ENCODE measurements at regions not wholly inside any gene's neighbourhood (a gene's known extent, or its start where the extent isn't known, plus 50 kb on each side); places are given as distances from the start of the nearest gene placed in this dataset.

DNA sequence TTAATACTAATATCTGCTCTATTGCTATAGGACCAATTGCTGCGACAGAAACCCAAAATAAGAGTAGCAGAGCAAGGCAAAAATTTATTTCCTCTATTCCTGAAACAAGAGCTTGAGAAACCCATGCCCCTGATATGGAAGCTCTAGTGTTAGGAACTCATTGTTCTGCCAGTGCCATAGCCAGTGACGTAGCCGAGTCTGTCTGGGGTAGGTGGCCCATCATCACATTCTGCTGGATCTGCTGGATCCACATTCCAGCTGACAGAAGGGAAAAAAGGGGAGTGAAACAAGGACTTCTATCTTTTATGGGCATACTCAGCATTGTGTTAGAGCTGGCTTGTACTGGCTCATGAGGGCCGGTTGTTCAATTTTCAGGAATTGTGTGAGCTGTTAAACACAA, 248.9 kb upstream of the MON1B start:
- TF ChIP-seq, protein P1, sequence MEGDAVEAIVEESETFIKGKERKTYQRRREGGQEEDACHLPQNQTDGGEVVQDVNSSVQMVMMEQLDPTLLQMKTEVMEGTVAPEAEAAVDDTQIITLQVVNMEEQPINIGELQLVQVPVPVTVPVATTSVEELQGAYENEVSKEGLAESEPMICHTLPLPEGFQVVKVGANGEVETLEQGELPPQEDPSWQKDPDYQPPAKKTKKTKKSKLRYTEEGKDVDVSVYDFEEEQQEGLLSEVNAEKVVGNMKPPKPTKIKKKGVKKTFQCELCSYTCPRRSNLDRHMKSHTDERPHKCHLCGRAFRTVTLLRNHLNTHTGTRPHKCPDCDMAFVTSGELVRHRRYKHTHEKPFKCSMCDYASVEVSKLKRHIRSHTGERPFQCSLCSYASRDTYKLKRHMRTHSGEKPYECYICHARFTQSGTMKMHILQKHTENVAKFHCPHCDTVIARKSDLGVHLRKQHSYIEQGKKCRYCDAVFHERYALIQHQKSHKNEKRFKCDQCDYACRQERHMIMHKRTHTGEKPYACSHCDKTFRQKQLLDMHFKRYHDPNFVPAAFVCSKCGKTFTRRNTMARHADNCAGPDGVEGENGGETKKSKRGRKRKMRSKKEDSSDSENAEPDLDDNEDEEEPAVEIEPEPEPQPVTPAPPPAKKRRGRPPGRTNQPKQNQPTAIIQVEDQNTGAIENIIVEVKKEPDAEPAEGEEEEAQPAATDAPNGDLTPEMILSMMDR (IDR thresholded peaks at IDR 0.05), result no peak
- 91 to 97% methylated on average over 4 of the region's 4 CpGs for WGBS, 2 donors
- H3K27ac ChIP-seq, result no peak overlapping the region
- no peak overlapping the region for H3K4me3 ChIP-seq
- DNase-seq (no peak), ATAC-seq (no peak), FAIRE-seq (no peak)
- intact Hi-C loops (cut with DNase I), result no loop called here
- H3K9me3 ChIP-seq, result no peaks in the 10 kb centered on the region
- H3K27me3 ChIP-seq, result no peaks in the 10 kb centered on the region
- H3K4me1 ChIP-seq, result no peaks in the 10 kb centered on the region
- no peaks in the 10 kb centered on the region for H3K36me3 ChIP-seq

DNA sequence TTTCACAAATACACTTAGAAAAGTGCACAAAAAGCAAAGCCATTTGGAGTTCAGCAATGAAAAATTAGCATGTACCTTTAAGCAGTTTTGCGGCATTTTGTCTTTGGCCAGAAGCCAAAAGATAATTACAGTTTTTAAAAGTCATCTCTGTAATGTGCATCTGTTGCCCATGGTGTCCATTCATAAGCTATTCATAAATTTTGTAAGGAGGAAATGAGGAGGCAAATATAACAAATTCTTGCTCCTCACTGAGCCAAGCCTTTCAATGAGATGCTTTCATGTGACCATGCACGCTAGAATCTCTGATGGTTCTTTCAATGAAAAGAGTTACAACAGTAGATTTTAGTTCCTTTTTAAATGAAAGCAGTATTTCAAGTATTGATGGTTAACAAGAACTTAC, 247.1 kb upstream of the MON1B start:
- TF ChIP-seq, protein P1 (IDR thresholded peaks at IDR 0.05), result no peak
- 37 to 50% methylated on average over 2 of the region's 2 CpGs for WGBS, 2 donors

DNA sequence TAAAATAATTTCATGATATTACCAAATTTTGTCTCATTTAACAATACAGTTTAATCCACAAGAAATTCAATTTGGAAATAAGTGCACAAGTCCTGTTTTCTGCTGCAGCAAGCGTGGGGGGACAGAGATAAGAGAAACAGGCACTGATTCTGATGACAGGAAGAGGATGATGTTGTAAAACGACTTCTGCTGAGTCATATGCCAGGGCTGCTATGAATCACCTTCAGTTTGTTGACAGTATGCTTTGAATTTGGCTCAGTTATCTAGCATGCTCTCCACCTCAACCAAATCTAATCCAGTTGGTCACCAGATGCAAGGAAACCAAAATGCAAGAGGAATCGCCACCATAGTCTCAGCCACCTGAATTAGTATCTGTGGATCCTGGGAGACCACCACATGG, 244.1 kb upstream of the MON1B start:
- WGBS, 2 donors, result 44 to 45% methylated on average over 3 of the region's 3 CpGs
- ATAC-seq, result peak in 3 of 4 donors; percentile 66 to 74 (median 69)

More for the DNA sequence above, 247.1 kb upstream of the MON1B start:
- H3K36me3 ChIP-seq, result no peaks in the 10 kb centered on the region
- no peak overlapping the region for H3K27ac ChIP-seq
- intact Hi-C loops (cut with DNase I), result no loop called here
- no peaks in the 10 kb centered on the region for H3K4me1 ChIP-seq
- DNase-seq, result no peak
- ATAC-seq, result no peak
- H3K9me3 ChIP-seq, result no peaks in the 10 kb centered on the region
- H3K4me3 ChIP-seq, result no peak overlapping the region
- H3K27me3 ChIP-seq, result no peaks in the 10 kb centered on the region
- no peak for FAIRE-seq

DNA sequence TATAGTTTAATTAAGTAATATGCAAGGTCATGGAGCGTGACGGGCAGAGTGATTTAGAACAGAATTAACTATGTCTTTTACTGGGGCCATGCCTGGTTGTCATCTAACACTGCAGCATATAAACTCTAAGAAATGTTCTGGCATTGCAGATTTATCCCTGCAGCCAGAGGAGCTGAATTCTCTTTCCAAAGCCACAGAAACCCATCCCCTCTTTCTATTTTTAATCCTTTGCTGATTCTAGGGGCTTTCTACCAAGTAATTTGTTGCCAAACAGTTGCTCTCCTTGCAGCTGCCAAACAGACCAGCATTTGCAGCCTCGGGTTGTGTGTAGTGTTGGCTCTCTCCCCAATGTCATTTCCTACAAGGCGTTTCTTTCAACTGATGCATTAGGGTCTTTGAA, 243.2 kb upstream of the MON1B start:
- H3K4me3 ChIP-seq, result no peak overlapping the region
- H3K36me3 ChIP-seq, result no peaks in the 10 kb centered on the region
- no peaks in the 10 kb centered on the region for H3K4me1 ChIP-seq
- DNase-seq, result no peak
- H3K27me3 ChIP-seq, result no peaks in the 10 kb centered on the region
- no peak overlapping the region for H3K27ac ChIP-seq
- TF ChIP-seq, protein P1 (IDR thresholded peaks at IDR 0.05), result no peak
- WGBS, 2 donors, result 65 to 77% methylated on average over 4 of the region's 4 CpGs
- ATAC-seq, result no peak
- H3K9me3 ChIP-seq, result no peaks in the 10 kb centered on the region
- intact Hi-C loops (cut with DNase I), result no loop called here
- FAIRE-seq, result no peak

More for the DNA sequence above, 244.1 kb upstream of the MON1B start:
- Histone ChIP-seq H3K36me3 (no peaks in the 10 kb centered on the region), H3K27ac (no peak overlapping the region), H3K9me3 (no peaks in the 10 kb centered on the region), H3K27me3 (no peaks in the 10 kb centered on the region), H3K4me1 (no peaks in the 10 kb centered on the region), H3K4me3 (no peak overlapping the region)
- FAIRE-seq (no peak), DNase-seq (no peak)
- intact Hi-C loops (cut with DNase I), result no loop called here
- TF ChIP-seq, protein P1 (IDR thresholded peaks at IDR 0.05), result no peak

DNA sequence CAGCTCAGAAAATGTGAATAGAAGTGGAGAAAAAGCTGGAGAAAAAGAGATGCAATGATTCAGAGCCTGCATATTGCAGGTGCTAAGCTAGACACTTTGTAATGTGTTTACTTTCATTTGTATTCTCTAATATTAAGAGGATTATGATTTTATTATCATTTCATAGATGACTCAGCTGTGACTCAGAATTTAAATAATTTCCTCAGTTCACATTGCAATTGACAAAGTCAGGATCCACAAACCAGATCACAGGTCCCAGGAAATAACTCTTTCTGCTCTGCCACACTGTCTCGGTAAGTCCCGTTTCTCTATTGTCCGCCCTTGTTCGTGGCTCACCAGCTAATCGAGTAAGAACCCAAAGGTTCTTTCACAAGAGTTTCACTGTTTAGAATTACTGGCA, 235.4 kb upstream of the MON1B start:
- WGBS, 2 donors, result 94 to 97% methylated on average over 5 of the region's 5 CpGs
- H3K4me1 ChIP-seq, result no peaks in the 10 kb centered on the region
- DNase-seq, result no peak
- H3K27me3 ChIP-seq, result no peaks in the 10 kb centered on the region
- ATAC-seq, result no peak
- H3K36me3 ChIP-seq, result no peaks in the 10 kb centered on the region
- H3K27ac ChIP-seq, result no peak overlapping the region
- no peaks in the 10 kb centered on the region for H3K9me3 ChIP-seq
- no peak for FAIRE-seq
- intact Hi-C loops (cut with DNase I), result no loop called here
- TF ChIP-seq, protein P1 (IDR thresholded peaks at IDR 0.05), result no peak
- H3K4me3 ChIP-seq, result no peak overlapping the region
